Gastrocnemius medialis (tissue), 4 donors: ENCODE measurements at regions not wholly inside any gene's neighbourhood (a gene's known extent, or its start where the extent isn't known, plus 50 kb on each side); places are given as distances from the start of the nearest gene placed in this dataset.

Experiments used
- CTCF ChIP-seq, 5 experiments: fragments of 450-650 bp in 3 of 5; fragments of 200-600 bp in 2 of 5; sonication (generic) in 2 of 5; IDR thresholded peaks in 4 of 5; conservative IDR thresholded peaks in 1 of 5; 1 replicate in 4 of 5; 2 replicates in 1 of 5; pipeline ENCODE4 v1.5.1; 2016 to 2019; ENCODE audit warnings: antibody characterized with exemption in 5 of 5, mild to moderate bottlenecking in 3 of 5, moderate library complexity in 3 of 5
- POLR2A ChIP-seq, 2 donors: fragments of 450-650 bp; IDR thresholded peaks; one replicate each; pipeline ENCODE4 v1.6.1; 2017; ENCODE audit warnings: antibody characterized with exemption in 2 of 2, mild to moderate bottlenecking in 2 of 2, moderate library complexity in 2 of 2

GRCh38 chr17:56021681-56022190 is 131.5 kb upstream of the ANKFN1 start:
- TF ChIP-seq POLR2A (IDR thresholded peaks at IDR 0.05) = no peak
- no peak for TF ChIP-seq CTCF (IDR thresholded peaks at IDR 0.05 in 4 of 5, conservative IDR thresholded peaks at IDR 0.05 in 1 of 5)
